Activated naive CD4-positive, alpha-beta T cell (primary cell): ENCODE measurements at regions not wholly inside any gene's neighbourhood (a gene's known extent, or its start where the extent isn't known, plus 50 kb on each side); places are given as distances from the start of the nearest gene placed in this dataset.
"Not testable (repeated sequence)": the region's sequence is repeated elsewhere in the genome, so short reads cannot be mapped to it uniquely, and the experiment has no call there.

Experiments
- DNase-seq, 4 experiments: peaks; one replicate each; lab custom pipeline; 2025; lab: John Stamatoyannopoulos, UW

- DNase-seq: no peak
These were observed 933.7 kb downstream of the NLGN4X start for GRCh38 chrX:5295004-5295403.

- no peak for DNase-seq
These were observed 938.0 kb downstream of the NLGN4X start for GRCh38 chrX:5290635-5291034.

- not testable (repeated sequence) for DNase-seq
These were observed 938.7 kb downstream of the NLGN4X start for GRCh38 chrX:5289949-5290348.

DNA sequence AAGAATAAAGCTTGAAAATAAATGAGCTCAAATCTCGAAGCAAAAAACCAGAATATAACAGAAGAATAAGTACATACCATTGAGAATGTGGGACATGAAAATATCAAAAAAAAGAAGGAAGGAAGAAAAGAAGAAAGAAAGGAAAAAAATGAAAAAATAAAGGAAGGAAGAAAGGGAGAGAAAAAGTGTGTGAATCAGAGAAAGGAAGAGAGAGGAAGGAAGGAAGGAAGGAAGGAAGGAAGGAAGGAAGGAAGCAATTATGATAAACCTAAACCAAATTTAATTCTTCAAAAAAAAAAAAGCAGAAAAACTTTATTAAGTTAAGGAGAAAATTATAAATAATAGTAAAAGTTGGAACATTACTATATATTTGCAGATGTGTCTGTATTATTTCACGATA lies 949.8 kb downstream of the NLGN4X start:
- DNase-seq: no peak

- DNase-seq: no peak
These were observed 963.3 kb downstream of the NLGN4X start for GRCh38 chrX:5265324-5265850.

DNA sequence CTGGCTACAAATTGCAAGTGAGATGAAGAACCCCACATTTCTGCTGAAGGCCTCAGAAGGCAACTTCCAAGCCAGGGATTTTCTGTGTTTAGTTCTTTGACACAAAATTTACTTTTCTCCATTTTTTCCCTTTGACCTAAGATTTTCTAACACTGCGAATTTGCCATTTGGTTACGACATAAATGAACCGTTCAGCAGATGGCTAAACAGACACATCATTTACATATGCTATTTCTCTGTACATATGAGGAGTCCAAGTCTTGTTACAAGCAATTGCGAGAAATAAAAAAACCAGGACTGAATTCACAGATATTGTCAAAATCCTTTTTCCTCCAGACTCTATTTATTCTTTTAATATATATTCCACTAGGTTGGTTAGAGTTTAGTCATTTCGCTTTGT lies 978.6 kb downstream of the NLGN4X start:
- no peak for DNase-seq

DNA sequence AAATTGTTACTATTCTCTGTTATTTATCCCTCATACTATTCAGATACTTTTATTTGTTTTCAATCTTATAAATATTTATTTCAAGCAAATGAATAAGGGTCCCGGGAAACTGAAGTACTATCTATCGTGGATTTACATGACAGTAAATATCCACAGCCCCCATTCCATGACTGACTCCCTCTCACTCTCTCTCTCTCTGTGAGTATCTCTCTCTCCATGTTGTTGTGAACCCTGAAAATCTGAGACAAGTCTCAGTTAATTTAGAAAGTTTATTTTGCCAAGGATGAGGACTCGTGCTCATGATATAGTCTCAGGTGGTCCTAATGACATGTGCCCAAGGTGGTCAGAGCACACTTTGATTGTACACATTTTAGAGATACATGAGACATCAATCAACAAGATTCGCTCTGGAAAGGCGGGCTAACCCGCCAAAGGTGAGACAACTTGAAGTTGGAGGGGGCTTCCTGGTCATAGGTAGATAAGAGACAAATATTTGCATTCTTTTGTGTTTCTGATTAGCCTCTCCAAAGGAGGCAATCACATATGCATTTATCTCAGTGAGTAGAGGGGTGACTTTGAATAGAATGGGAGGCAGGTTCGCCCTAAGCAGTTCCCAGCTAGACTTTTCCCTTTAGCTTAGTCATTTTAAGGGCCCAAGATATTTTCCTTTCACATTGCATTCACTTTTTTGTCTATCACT lies 986.4 kb downstream of the NLGN4X start:
- DNase-seq: no peak

GRCh38 chrX:5236749-5237148 lies 991.9 kb downstream of the NLGN4X start:
- no peak for DNase-seq

- DNase-seq: no peak
These were observed 992.6 kb downstream of the NLGN4X start for GRCh38 chrX:5236096-5236495.

DNA sequence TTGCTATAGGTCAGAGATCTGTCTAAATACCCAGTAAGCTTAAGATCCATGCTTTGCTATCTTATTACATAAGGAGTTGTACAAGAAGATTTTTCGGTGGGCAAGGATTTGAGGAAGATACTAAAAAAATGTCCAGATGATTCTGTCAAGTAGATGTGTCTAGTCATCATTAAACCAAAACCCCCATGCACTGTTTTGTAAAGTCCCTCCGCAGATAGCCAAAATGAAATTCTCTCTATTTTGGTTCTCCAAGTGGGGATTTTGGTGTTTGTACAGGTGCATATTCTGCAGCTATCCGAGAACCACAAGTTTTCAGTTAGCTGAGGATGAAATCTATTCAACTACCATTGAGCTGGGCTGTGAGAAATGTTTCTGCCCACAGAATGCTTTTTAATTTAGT lies 994.8 kb downstream of the NLGN4X start:
- no peak for DNase-seq

DNA sequence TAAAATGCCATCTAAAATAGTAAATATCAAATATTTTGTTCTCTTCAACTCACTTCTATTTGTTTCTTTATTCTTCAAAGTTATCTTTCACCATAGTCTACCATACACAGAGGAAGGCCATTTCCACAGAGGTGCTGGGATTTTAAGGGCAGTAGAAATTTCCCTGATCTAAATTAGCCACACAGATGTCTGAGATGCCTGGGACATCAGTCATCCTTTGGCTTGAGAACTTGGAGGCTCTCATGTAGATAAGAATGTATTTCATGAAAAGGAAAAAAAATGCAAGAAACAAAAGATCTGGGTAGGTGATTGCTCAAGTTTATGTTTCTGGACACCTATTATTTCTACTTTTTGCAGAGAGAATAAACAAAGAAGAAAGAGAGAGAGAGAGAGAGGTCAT lies 1008.2 kb downstream of the NLGN4X start:
- no peak for DNase-seq

DNA sequence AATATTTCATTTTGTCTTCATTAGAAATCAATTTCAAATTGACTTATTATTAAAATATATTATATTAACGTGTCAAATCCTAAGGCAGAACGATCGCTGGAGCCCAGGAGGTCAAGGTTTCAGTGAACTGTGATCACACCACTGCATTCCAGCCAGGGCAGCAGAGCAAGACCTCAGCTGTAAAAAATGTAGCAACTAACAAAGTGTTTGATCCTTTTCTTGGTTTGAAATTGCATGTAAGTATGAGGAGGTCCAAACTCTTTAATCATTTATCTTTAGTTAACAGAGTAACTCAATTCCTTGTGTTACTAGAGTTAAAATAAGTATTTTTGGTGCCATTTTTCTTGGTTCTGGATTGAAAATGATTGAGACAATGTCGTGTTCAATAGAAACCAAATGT lies 1033.9 kb downstream of the NLGN4X start:
- DNase-seq: no peak

DNA sequence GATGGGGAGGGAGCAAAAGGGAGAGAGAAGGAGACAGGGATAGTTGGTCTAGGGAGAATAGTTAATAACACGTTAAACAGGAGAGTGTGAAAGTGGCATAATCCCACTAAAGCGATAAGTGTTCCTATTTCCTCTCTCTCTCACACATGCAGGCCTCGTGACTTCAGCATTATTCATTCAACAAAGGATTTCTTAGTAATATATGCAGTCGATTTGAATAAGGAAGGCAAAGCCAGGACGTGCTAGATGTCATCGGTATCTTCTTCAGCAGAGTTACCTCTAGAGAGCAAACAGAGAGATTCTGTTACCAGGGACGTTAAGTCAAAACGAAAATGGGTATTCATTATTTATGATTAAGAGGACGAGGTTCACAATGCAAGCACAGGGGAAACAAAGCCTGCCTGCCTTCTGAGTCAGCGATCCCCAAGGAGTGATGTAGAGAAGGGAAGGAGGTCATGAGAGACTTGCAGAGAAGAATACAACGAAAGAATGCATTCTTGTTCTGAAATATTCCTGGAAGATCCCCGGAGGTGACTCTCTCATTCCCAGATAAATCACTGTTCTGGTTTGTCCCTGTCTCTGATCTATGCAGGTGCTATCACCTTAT lies 1048.4 kb downstream of the NLGN4X start:
- DNase-seq: no peak

- DNase-seq: no peak
These were observed 1051.9 kb downstream of the NLGN4X start for GRCh38 chrX:5176766-5177165.

- no peak for DNase-seq
These were observed 1065.0 kb downstream of the NLGN4X start for GRCh38 chrX:5163663-5164062.

GRCh38 chrX:5155301-5155700 lies 1073.4 kb downstream of the NLGN4X start:
- no peak for DNase-seq

- DNase-seq: no peak
These were observed 1082.7 kb downstream of the NLGN4X start for GRCh38 chrX:5145957-5146356.

- DNase-seq: no peak
These were observed 1086.0 kb downstream of the NLGN4X start for GRCh38 chrX:5142644-5143043.

- no peak for DNase-seq
These were observed 1106.4 kb downstream of the NLGN4X start for GRCh38 chrX:5122181-5122678.

DNA sequence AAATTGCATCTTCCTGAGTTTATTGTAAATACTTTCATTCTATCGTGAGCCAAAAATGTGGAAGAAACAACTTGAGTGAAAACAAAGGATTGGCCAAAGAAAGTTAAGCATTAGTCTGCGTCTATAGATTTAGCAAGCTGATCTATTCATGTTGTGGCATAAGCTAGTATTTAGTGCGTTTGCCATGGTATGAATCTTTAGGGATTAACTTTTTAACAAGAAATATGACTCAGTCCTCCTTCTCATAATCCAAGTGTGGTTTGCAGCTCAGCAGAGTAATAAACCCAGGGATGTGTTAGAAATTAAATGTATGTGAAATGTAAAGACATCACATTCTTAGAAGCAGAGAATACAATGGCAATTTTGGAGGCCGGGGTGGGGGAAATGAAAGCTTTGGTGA lies 1110.9 kb downstream of the NLGN4X start:
- no peak for DNase-seq

- DNase-seq: no peak
These were observed 1115.5 kb downstream of the NLGN4X start for GRCh38 chrX:5113128-5113527.

DNA sequence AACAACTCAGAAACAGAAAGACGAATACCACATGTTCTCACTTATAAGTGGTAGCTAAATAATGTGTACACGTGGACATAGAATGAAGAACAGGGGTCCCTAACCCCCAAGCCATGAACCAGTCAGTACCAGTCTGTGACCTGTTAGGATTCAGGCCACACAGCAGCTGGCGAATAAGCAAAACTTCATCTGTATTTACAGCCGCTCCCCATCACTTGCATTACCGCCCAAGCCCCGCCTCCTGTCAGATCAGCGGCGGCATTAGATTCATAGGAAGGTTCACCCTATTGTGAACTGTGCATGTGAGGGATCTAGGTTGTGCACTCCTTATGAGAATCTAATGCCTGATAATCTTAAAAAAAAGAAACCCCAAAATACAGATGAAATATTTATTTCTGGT lies 1128.7 kb downstream of the NLGN4X start:
- DNase-seq: no peak

DNA sequence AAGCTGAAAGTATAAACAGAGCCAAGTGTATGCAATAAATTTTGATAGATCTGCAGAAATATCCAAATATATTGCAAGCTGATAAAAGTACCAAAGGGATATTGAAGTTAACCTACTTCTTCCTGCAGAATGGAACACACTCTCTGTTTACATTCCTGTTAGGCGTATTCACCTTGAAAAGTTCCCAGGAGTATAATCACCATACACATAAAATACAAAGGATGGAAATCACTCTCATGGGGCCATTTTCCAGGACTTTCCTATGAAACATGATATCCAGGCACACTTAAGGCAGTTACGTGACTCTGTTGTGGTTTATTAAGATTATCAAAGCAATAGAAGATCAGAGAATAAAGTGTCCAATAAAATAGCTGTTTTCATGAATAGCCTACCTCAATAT lies 1142.3 kb downstream of the NLGN4X start:
- DNase-seq: no peak

- DNase-seq: no peak
These were observed 1144.4 kb downstream of the NLGN4X start for GRCh38 chrX:5084279-5084678.
